ENCODE measurements at regions not wholly inside any gene's neighbourhood (a gene's known extent, or its start where the extent isn't known, plus 50 kb on each side); places are given as distances from the start of the nearest gene placed in this dataset.

DNA sequence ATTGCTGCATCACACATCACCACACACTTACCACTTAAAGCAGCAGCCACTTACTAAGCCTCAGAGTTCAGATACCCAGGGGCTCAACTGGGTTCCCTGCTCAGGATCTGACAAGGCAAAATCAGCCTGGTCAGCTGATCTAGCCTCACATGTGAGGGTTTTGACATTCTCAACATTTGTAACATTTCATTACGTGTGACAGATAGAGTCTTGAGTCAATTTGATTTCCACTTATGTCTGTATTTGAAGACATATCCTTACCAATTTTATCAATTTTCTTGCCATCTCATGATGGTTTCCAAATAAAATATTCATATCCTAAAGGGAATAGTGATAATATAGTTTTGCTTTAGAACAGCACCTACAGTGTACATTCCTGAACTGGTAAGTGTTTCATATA, 494.7 kb upstream of the PFKP start:
- Histone ChIP-seq H3K27me3 (ENCODE audit: insufficient read depth, low read length) (no peaks in the 10 kb centered on the region), H2BK5ac (ENCODE audit: insufficient read length, low read length) (no peak overlapping the region), H3K4me2 (ENCODE audit: insufficient read depth, insufficient read length, low read length) (no peak overlapping the region), H3K18ac (ENCODE audit: insufficient read length, low read depth, low read length) (no peak overlapping the region), H2BK12ac (ENCODE audit: insufficient read length, low read depth, low read length) (no peak overlapping the region), H2BK15ac (ENCODE audit: low read depth, low read length) (no peak overlapping the region), H3K27ac (ENCODE audit: insufficient read length, low read depth, low read length) (no peak overlapping the region), H3K23ac (ENCODE audit: insufficient read length, low read depth, low read length) (no peak overlapping the region), H3K9me3 (ENCODE audit: control insufficient read depth, low read depth, low read length) (no peaks in the 10 kb centered on the region), H3K4me1 (ENCODE audit: insufficient read depth, low read length) (peaks cover 8% of the 10 kb centered on the region), H3K79me2 (ENCODE audit: insufficient read depth, low read length) (no peaks in the 10 kb centered on the region), H2AFZ (ENCODE audit: low read length) (no peak overlapping the region), H3K9ac (ENCODE audit: extremely low read depth, insufficient read length, low read length) (no peak overlapping the region), H4K91ac (ENCODE audit: insufficient read length, low read depth, low read length) (no peak overlapping the region), H4K5ac (ENCODE audit: insufficient read length, low read depth, low read length) (no peak overlapping the region), H3K14ac (ENCODE audit: insufficient read depth, low read length) (no peak overlapping the region), H3K56ac (ENCODE audit: insufficient read length, low read depth, low read length) (no peak overlapping the region), H2BK20ac (ENCODE audit: low read depth, low read length, poor library complexity, severe bottlenecking) (no peak overlapping the region), H4K8ac (replicated peaks; ENCODE audit: insufficient read length, low read depth, low read length) (no peak overlapping the region), H2BK120ac (ENCODE audit: low read depth, low read length, poor library complexity, severe bottlenecking) (no peak overlapping the region), H3K23me2 (ENCODE audit: insufficient read length, low read depth, low read length, poor library complexity, severe bottlenecking) (no peaks in the 10 kb centered on the region), H4K20me1 (ENCODE audit: control insufficient read depth, insufficient read depth, insufficient read length) (no peaks in the 10 kb centered on the region), H2AK5ac (ENCODE audit: insufficient read length, low read length) (no peak overlapping the region), H3K79me1 (ENCODE audit: insufficient read depth, low read depth, low read length, poor library complexity, severe bottlenecking) (no peaks in the 10 kb centered on the region), H3K4ac (ENCODE audit: low read depth, low read length) (no peak overlapping the region), H3T11ph (ENCODE audit: low read length) (no peak overlapping the region)
- DNase-seq: no peak
- H3K36me3 Mint-ChIP-seq (ENCODE audit: insufficient read depth in 1 of 3, low read depth in 3 of 3): no peaks in the 10 kb centered on the region; a peak in 1 of 7 replicates
- H3K4me3 Mint-ChIP-seq: no peak overlapping the region
- no CpG with 5 or more reads among the region's 1 CpG for WGBS (ENCODE audit: extremely low coverage, insufficient read length, low lambda C conversion rate)
- no peak overlapping the region for H3K27ac Mint-ChIP-seq
- no peaks in the 10 kb centered on the region for H3K9me3 Mint-ChIP-seq
- peaks cover 28 to 31% of the 10 kb centered on the region in 2 experiments for H3K4me1 Mint-ChIP-seq
- H3K27me3 Mint-ChIP-seq (ENCODE audit: low read depth): no peaks in the 10 kb centered on the region
- TF ChIP-seq, protein P1, sequence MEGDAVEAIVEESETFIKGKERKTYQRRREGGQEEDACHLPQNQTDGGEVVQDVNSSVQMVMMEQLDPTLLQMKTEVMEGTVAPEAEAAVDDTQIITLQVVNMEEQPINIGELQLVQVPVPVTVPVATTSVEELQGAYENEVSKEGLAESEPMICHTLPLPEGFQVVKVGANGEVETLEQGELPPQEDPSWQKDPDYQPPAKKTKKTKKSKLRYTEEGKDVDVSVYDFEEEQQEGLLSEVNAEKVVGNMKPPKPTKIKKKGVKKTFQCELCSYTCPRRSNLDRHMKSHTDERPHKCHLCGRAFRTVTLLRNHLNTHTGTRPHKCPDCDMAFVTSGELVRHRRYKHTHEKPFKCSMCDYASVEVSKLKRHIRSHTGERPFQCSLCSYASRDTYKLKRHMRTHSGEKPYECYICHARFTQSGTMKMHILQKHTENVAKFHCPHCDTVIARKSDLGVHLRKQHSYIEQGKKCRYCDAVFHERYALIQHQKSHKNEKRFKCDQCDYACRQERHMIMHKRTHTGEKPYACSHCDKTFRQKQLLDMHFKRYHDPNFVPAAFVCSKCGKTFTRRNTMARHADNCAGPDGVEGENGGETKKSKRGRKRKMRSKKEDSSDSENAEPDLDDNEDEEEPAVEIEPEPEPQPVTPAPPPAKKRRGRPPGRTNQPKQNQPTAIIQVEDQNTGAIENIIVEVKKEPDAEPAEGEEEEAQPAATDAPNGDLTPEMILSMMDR (conservative IDR thresholded peaks at IDR 0.05): no peak
